Loucy (cell line): ENCODE measurements at regions not wholly inside any gene's neighbourhood (a gene's known extent, or its start where the extent isn't known, plus 50 kb on each side); places are given as distances from the start of the nearest gene placed in this dataset.

ENCODE experiments used
- H2AFZ ChIP-seq: fragments of 200-600 bp; sonication (generic); 2 replicates; pipeline ENCODE4 v1.6.0; 2016; ENCODE audit warnings: antibody characterized with exemption, mild to moderate bottlenecking, low read length, moderate library complexity
- H3F3A ChIP-seq: fragments of 200-600 bp; 2 replicates; pipeline ENCODE4 v1.6.0; 2016; ENCODE audit warnings: antibody characterized with exemption, low read depth, mild to moderate bottlenecking
- H3K27me3 ChIP-seq: fragments of 200-600 bp; sonication (generic); 2 replicates; pipeline ENCODE4 v1.6.1; 2014; ENCODE audit warnings: low read length, mild to moderate bottlenecking; ENCODE audit not compliant: insufficient read depth, poor library complexity, severe bottlenecking
- H3K36me3 ChIP-seq: fragments of 200-600 bp; sonication (generic); 2 replicates; pipeline ENCODE4 v1.6.1; 2016; ENCODE audit warnings: low read length; ENCODE audit not compliant: insufficient read depth
- H3K4me1 ChIP-seq: fragments of 200-600 bp; sonication (generic); 2 replicates; pipeline ENCODE4 v1.5.1; 2014; ENCODE audit warnings: low read length, mild to moderate bottlenecking; ENCODE audit not compliant: insufficient read depth, poor library complexity, severe bottlenecking
- H3K4me2 ChIP-seq: fragments of 200-600 bp; sonication (generic); 2 replicates; pipeline ENCODE4 v1.6.0; 2014; ENCODE audit warnings: antibody characterized with exemption, low read length, low read depth, mild to moderate bottlenecking; ENCODE audit not compliant: poor library complexity, severe bottlenecking
- H3K4me3 ChIP-seq: fragments of 200-600 bp; sonication (generic); 2 replicates; pipeline ENCODE4 v1.5.1; 2014; ENCODE audit warnings: low read length, mild to moderate bottlenecking, mixed read lengths; ENCODE audit not compliant: poor library complexity, severe bottlenecking
- H3K79me2 ChIP-seq: fragments of 200-600 bp; sonication (generic); 2 replicates; pipeline ENCODE4 v1.6.1; 2014; ENCODE audit warnings: low read length; ENCODE audit not compliant: insufficient read depth
- H3K9ac ChIP-seq: fragments of 200-600 bp; sonication (generic); 2 replicates; pipeline ENCODE4 v1.6.0; 2014; ENCODE audit warnings: mild to moderate bottlenecking, low read depth, low read length, moderate library complexity; ENCODE audit not compliant: poor library complexity, severe bottlenecking
- H3K9me2 ChIP-seq: fragments of 200-600 bp; sonication (generic); replicated peaks from 2 replicates; pipeline ENCODE4 v1.6.1; 2016; ENCODE audit warnings: low read depth, low read length, mixed read lengths
- H3K9me3 ChIP-seq: fragments of 200-600 bp; sonication (generic); 2 replicates; pipeline ENCODE4 v1.6.1; 2014; ENCODE audit warnings: mild to moderate bottlenecking, antibody characterized with exemption, low read length, low read depth; ENCODE audit not compliant: insufficient read depth
- H4K20me1 ChIP-seq: fragments of 200-600 bp; sonication (generic); 2 replicates; pipeline ENCODE4 v1.6.0; 2014; ENCODE audit warnings: antibody characterized with exemption, low read length, mild to moderate bottlenecking; ENCODE audit not compliant: insufficient read depth, poor library complexity, severe bottlenecking
- EZH2phosphoT487 ChIP-seq: fragments of 200-600 bp; IDR thresholded peaks from 2 replicates; pipeline ENCODE4 v1.6.1; 2018; ENCODE audit warnings: antibody characterized with exemption, mild to moderate bottlenecking, moderate library complexity, borderline replicate concordance
- TF ChIP-seq, protein P1 (sequence below): fragments of 200-600 bp; sonication (generic); conservative IDR thresholded peaks from 2 replicates; pipeline ENCODE4 v1.5.1; 2014; ENCODE audit warnings: mild to moderate bottlenecking, antibody characterized with exemption, low read length

DNA sequence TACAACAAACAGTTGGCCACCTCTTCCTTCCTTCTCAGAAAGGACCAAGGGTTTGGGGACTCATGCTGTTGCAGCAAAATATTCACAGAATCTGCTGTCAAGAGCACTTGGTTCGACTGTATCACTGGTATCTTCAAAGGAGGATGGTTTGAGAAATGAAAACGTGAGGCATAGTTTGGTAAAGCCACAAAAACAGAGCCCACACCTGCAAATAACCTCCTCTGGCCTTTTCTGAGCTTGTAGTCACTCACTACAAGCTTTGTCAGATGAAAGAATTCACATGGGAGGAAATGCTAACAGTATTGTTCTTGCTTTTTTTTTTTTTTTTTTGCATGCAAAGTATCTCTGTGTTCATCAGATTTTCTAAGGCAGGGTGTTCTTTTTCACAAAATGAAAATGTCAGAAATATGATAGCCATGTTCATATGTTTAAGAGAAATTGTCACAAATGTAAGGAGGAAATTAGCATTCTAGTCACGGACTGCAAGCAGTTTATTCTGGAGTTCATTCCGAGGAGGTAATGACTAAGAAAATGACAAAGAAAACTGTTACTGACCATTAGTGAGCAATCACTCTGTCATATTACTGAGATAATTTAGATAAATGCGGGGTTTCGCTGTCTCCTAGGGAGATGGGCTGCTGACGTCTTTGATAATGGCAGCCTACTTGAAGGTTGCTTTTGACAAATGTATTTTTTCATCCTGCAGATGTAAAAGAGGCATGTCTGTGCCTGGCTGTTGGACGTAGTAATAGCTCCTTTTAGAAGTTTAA is 117.8 kb upstream of the MYO3A start:
- Histone ChIP-seq H3K4me1 (no peaks in the 10 kb centered on the region), H3K27me3 (no peaks in the 10 kb centered on the region), H3K4me3 (no peak overlapping the region), H3K9me2 (no peaks in the 10 kb centered on the region), H3K9me3 (no peaks in the 10 kb centered on the region), H3K36me3 (no peaks in the 10 kb centered on the region), H3K79me2 (no peaks in the 10 kb centered on the region), H4K20me1 (no peaks in the 10 kb centered on the region), H3K9ac (no peak overlapping the region), H3F3A (no peaks in the 10 kb centered on the region), H2AFZ (no peak overlapping the region), H3K4me2 (no peak overlapping the region)
- TF ChIP-seq EZH2phosphoT487, result no peak
- TF ChIP-seq, protein P1, sequence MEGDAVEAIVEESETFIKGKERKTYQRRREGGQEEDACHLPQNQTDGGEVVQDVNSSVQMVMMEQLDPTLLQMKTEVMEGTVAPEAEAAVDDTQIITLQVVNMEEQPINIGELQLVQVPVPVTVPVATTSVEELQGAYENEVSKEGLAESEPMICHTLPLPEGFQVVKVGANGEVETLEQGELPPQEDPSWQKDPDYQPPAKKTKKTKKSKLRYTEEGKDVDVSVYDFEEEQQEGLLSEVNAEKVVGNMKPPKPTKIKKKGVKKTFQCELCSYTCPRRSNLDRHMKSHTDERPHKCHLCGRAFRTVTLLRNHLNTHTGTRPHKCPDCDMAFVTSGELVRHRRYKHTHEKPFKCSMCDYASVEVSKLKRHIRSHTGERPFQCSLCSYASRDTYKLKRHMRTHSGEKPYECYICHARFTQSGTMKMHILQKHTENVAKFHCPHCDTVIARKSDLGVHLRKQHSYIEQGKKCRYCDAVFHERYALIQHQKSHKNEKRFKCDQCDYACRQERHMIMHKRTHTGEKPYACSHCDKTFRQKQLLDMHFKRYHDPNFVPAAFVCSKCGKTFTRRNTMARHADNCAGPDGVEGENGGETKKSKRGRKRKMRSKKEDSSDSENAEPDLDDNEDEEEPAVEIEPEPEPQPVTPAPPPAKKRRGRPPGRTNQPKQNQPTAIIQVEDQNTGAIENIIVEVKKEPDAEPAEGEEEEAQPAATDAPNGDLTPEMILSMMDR, result no peak

DNA sequence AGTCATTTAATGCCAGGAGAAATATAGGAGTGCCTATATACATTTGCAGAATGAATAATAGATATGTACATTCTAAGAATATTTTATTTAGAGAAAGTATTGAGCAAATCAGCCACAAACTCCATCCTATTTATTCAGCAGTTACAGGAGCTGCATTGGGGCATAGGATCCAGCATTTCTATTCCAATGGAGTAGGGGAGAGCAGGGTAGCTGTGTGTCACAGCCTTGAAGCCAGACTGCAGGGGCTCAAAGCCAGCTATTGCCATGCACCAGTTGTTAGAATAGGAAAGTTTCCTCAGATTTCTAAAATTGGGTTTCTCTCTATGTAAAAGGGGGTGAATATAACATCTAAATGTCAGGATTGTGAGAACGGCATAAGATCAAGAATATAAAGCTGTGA is 116.8 kb upstream of the MYO3A start:
- Histone ChIP-seq H3K4me1 (no peaks in the 10 kb centered on the region), H3K4me2 (no peak overlapping the region), H3F3A (no peaks in the 10 kb centered on the region), H4K20me1 (no peaks in the 10 kb centered on the region), H3K9me2 (no peaks in the 10 kb centered on the region), H3K9me3 (no peaks in the 10 kb centered on the region), H3K27me3 (no peaks in the 10 kb centered on the region), H3K4me3 (no peak overlapping the region), H2AFZ (no peak overlapping the region), H3K79me2 (no peaks in the 10 kb centered on the region), H3K36me3 (no peaks in the 10 kb centered on the region), H3K9ac (no peak overlapping the region)
- TF ChIP-seq EZH2phosphoT487, result no peak
- TF ChIP-seq, protein P1, result no peak

DNA sequence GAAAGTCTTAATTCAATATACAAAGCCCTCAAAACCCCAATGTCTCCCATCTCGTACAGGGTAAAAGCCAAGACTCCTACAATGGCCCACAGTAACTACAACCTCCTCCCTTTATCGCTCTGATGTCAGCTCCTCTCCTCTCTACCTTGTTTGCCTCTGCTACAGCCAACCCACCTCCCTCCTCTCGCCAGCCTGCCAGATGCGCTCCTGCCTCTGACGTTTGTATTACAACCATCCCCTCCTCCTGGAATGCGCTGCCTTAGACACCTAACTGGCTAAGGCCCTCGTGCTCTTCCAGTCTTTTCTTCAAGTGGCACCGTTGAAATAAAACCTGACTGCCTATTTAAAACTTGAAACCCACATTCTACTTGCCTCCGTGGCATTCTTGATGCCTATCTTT is 115.3 kb upstream of the MYO3A start:
- H4K20me1 ChIP-seq, result no peaks in the 10 kb centered on the region
- H3K4me1 ChIP-seq, result no peaks in the 10 kb centered on the region
- H3K9ac ChIP-seq, result no peak overlapping the region
- no peak overlapping the region for H3K4me3 ChIP-seq
- H3K79me2 ChIP-seq, result no peaks in the 10 kb centered on the region
- no peaks in the 10 kb centered on the region for H3F3A ChIP-seq
- TF ChIP-seq, protein P1, result no peak
- no peak for TF ChIP-seq EZH2phosphoT487
- no peak overlapping the region for H3K4me2 ChIP-seq
- no peaks in the 10 kb centered on the region for H3K27me3 ChIP-seq
- H2AFZ ChIP-seq, result no peak overlapping the region
- H3K9me2 ChIP-seq, result no peaks in the 10 kb centered on the region
- H3K36me3 ChIP-seq, result no peaks in the 10 kb centered on the region
- H3K9me3 ChIP-seq, result no peaks in the 10 kb centered on the region
